ENCODE measurements at regions not wholly inside any gene's neighbourhood (a gene's known extent, or its start where the extent isn't known, plus 50 kb on each side); places are given as distances from the start of the nearest gene placed in this dataset.

GRCh38 chr4:110394871-110395270, 81.1 kb upstream of the ENPEP start:
- H3K27ac Mint-ChIP-seq, result no peak overlapping the region
- H3K9me3 Mint-ChIP-seq, result no peaks in the 10 kb centered on the region
- no peaks in the 10 kb centered on the region for H3K4me1 Mint-ChIP-seq (ENCODE audit: low read depth)
- DNase-seq (ENCODE audit: low spot score), result no peak
- H3K4me3 Mint-ChIP-seq, result no peak overlapping the region
- H3K36me3 Mint-ChIP-seq (ENCODE audit: low read depth), result no peaks in the 10 kb centered on the region
- H3K27me3 Mint-ChIP-seq (ENCODE audit: low read depth), result peaks cover 5% of the 10 kb centered on the region

GRCh38 chr4:110381784-110382183, 94.2 kb upstream of the ENPEP start:
- H3K4me3 Mint-ChIP-seq, result no peak overlapping the region
- H3K9me3 Mint-ChIP-seq, result peaks cover 15% of the 10 kb centered on the region
- no peaks in the 10 kb centered on the region for H3K36me3 Mint-ChIP-seq (ENCODE audit: low read depth)
- H3K27ac Mint-ChIP-seq, result no peak overlapping the region
- peaks cover under 1% of the 10 kb centered on the region for H3K27me3 Mint-ChIP-seq (ENCODE audit: low read depth)
- no peak for DNase-seq (ENCODE audit: low spot score)
- H3K4me1 Mint-ChIP-seq (ENCODE audit: low read depth), result no peaks in the 10 kb centered on the region

DNA sequence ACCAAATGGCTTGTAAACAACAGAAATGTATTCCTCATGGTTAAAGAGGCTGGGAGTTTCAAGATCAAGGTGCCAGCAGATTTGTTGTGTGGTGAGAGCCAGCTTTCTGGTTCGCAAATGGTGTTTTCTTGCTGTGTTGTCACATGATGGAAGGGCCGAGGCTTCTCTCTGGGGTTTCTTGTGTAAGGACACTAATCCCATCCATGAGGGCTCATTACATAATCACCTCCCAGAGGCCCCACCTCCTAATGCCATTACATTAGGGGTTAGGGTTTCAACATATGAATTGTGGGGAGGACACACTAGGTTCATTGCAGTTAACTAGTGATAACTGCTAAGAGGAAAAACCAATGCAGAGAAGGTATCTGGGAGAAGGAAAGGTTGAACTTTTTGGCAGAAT, 103.5 kb upstream of the ENPEP start:
- Mint-ChIP-seq H3K4me3 (no peak overlapping the region), H3K9me3 (no peaks in the 10 kb centered on the region), H3K27ac (no peak overlapping the region), H3K4me1 (ENCODE audit: low read depth) (no peaks in the 10 kb centered on the region), H3K27me3 (ENCODE audit: low read depth) (peaks cover 2% of the 10 kb centered on the region), H3K36me3 (ENCODE audit: low read depth) (no peaks in the 10 kb centered on the region)
- no peak for DNase-seq (ENCODE audit: low spot score)

GRCh38 chr4:110371016-110371770, 104.8 kb upstream of the ENPEP start:
- Mint-ChIP-seq H3K27ac (no peak overlapping the region), H3K36me3 (ENCODE audit: low read depth) (no peaks in the 10 kb centered on the region), H3K9me3 (no peaks in the 10 kb centered on the region), H3K4me1 (ENCODE audit: low read depth) (no peaks in the 10 kb centered on the region), H3K4me3 (no peak overlapping the region), H3K27me3 (ENCODE audit: low read depth) (no peaks in the 10 kb centered on the region)
- DNase-seq (ENCODE audit: low spot score), result no peak

GRCh38 chr4:110368409-110368808, 107.5 kb upstream of the ENPEP start:
- H3K4me1 Mint-ChIP-seq (ENCODE audit: low read depth), result no peaks in the 10 kb centered on the region

GRCh38 chr4:110367156-110367555, 108.8 kb upstream of the ENPEP start:
- no peak for DNase-seq (ENCODE audit: low spot score)

More at GRCh38 chr4:110368409-110368808, 107.5 kb upstream of the ENPEP start:
- Mint-ChIP-seq H3K36me3 (ENCODE audit: low read depth) (no peaks in the 10 kb centered on the region), H3K9me3 (no peaks in the 10 kb centered on the region), H3K4me3 (no peak overlapping the region), H3K27ac (no peak overlapping the region), H3K27me3 (ENCODE audit: low read depth) (peaks cover 6% of the 10 kb centered on the region)
- DNase-seq (ENCODE audit: low spot score), result no peak

GRCh38 chr4:110365761-110366160, 110.2 kb upstream of the ENPEP start:
- Mint-ChIP-seq H3K4me1 (ENCODE audit: low read depth) (peaks cover 2% of the 10 kb centered on the region), H3K9me3 (no peaks in the 10 kb centered on the region), H3K4me3 (no peak overlapping the region), H3K27me3 (ENCODE audit: low read depth) (peaks cover 10% of the 10 kb centered on the region), H3K36me3 (ENCODE audit: low read depth) (no peaks in the 10 kb centered on the region), H3K27ac (no peak overlapping the region)
- DNase-seq (ENCODE audit: low spot score), result no peak

More at GRCh38 chr4:110367156-110367555, 108.8 kb upstream of the ENPEP start:
- Mint-ChIP-seq H3K4me3 (no peak overlapping the region), H3K36me3 (ENCODE audit: low read depth) (no peaks in the 10 kb centered on the region), H3K27me3 (ENCODE audit: low read depth) (peaks cover 6% of the 10 kb centered on the region), H3K4me1 (ENCODE audit: low read depth) (no peaks in the 10 kb centered on the region), H3K27ac (no peak overlapping the region), H3K9me3 (no peaks in the 10 kb centered on the region)

GRCh38 chr4:110364911-110365520, 110.9 kb upstream of the ENPEP start:
- Mint-ChIP-seq H3K4me1 (ENCODE audit: low read depth) (peaks cover 2% of the 10 kb centered on the region), H3K27ac (no peak overlapping the region)

DNA sequence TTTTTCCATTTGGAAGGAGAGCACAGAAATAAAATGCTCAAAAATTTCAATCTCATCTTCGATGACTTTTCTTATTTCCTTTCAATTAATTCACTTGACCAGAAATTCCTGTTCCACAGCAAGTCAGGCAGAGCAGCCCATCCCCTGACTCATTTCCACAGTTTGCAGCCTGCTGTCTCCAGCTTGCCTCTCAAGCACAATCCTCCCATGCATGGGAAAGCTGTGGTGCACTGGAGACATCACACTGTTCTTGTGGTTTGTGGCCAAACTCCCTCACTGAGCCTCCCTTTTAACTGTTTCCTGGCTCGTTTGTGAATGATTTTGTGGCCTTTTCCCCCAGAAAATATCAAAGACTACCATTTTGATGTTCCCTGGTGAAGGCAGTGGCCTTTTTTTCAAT, 114.0 kb upstream of the ENPEP start:
- Mint-ChIP-seq H3K4me1 (ENCODE audit: low read depth) (peaks cover 2% of the 10 kb centered on the region), H3K27ac (no peak overlapping the region), H3K27me3 (ENCODE audit: low read depth) (peaks cover 17% of the 10 kb centered on the region), H3K36me3 (ENCODE audit: low read depth) (no peaks in the 10 kb centered on the region), H3K9me3 (no peaks in the 10 kb centered on the region), H3K4me3 (no peak overlapping the region)
- DNase-seq (ENCODE audit: low spot score), result no peak

More at GRCh38 chr4:110364911-110365520, 110.9 kb upstream of the ENPEP start:
- H3K36me3 Mint-ChIP-seq (ENCODE audit: low read depth), result no peaks in the 10 kb centered on the region
- DNase-seq (ENCODE audit: low spot score), result no peak
- H3K4me3 Mint-ChIP-seq, result no peak overlapping the region
- H3K27me3 Mint-ChIP-seq (ENCODE audit: low read depth), result peaks cover 10% of the 10 kb centered on the region
- H3K9me3 Mint-ChIP-seq, result no peaks in the 10 kb centered on the region

DNA sequence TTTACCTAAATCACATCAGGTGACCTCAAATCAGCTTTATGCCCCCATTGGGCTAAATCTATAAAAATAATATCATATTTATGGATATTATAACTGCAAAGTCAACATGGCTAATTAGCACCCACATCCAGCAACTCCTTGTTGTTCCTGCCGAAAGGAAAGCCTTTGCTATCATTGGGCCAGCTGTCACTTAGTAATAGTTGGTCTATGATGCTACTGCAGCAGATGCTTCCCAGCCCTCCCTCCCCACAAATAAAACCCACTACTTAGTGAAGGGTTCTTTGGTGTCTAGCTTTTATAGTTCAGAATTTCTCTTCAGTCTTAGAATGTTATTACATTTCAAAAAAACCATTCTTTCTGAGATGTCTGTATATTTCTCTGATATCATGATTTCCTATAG, 116.9 kb upstream of the ENPEP start:
- Mint-ChIP-seq H3K4me1 (ENCODE audit: low read depth) (peaks cover 2% of the 10 kb centered on the region), H3K36me3 (ENCODE audit: low read depth) (no peaks in the 10 kb centered on the region), H3K27me3 (ENCODE audit: low read depth) (peaks cover 14% of the 10 kb centered on the region), H3K9me3 (no peaks in the 10 kb centered on the region), H3K27ac (no peak overlapping the region), H3K4me3 (no peak overlapping the region)
- no peak for DNase-seq (ENCODE audit: low spot score)

DNA sequence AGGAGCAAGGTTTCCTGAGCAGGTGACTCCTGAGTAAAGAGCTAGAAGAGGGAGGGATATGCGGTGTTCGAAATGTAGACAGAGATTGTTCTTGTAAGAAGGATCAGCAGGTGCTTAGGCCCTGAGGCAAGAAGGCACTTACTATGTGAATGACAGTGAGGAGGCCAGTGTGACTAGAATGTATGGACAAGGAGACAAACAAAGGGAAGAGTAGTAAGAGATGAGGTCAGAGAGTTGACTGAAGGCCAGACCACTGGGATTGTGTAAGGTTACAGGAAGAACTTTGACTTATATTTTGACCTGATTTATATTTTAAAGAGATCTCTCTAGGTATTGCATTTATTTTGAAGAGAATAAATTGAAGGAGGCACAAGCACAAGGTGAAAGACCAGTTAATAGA, 118.4 kb upstream of the ENPEP start:
- Mint-ChIP-seq H3K27me3 (ENCODE audit: low read depth) (peaks cover 14% of the 10 kb centered on the region), H3K9me3 (no peaks in the 10 kb centered on the region), H3K27ac (no peak overlapping the region)

GRCh38 chr4:110354460-110354859, 121.5 kb upstream of the ENPEP start:
- Mint-ChIP-seq H3K27me3 (ENCODE audit: low read depth) (peaks cover 10% of the 10 kb centered on the region), H3K4me3 (no peak overlapping the region), H3K27ac (no peak overlapping the region), H3K4me1 (ENCODE audit: low read depth) (no peaks in the 10 kb centered on the region), H3K36me3 (ENCODE audit: low read depth) (no peaks in the 10 kb centered on the region), H3K9me3 (no peaks in the 10 kb centered on the region)
- DNase-seq (ENCODE audit: low spot score), result no peak

More for the DNA sequence above, 118.4 kb upstream of the ENPEP start:
- Mint-ChIP-seq H3K4me3 (no peak overlapping the region), H3K36me3 (ENCODE audit: low read depth) (no peaks in the 10 kb centered on the region), H3K4me1 (ENCODE audit: low read depth) (peaks cover 2% of the 10 kb centered on the region)
- DNase-seq (ENCODE audit: low spot score), result no peak

DNA sequence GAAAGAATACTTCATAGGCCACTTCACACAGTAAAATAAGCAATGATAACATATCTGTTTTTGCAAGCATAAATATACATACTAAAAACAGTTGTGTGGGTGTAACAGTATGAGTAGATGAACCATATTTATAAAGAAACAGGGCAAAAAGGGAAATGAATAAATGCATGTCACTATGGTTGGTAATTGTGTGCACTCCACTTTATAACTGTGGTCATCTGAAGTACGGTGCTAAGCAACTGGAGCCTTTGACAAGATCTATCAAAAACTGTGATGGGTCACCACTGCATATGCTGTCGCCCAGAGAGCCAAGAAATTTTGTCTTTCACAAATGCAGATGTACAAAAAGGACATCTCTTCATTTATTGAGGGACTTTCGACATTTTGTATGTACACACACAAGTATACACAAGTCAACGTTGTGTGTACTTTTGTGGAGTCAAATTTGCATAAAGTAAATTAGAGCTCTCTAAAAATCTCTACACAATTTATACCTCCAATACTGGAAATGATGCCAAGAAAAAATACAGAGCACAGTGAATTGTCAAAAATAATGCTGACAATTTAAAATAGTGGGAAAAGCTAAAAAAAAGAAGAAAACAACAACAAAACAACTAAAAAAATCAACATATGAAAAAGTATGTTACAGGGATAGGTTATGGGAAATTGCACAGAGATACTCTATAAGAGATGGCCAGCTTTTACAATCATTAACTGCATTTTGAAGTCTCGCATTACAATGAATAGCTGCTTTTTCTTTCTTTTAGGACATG, 123.1 kb upstream of the ENPEP start:
- no peaks in the 10 kb centered on the region for H3K36me3 Mint-ChIP-seq (ENCODE audit: low read depth)
- no peak overlapping the region for H3K4me3 Mint-ChIP-seq
- no peaks in the 10 kb centered on the region for H3K9me3 Mint-ChIP-seq
- no peak for DNase-seq (ENCODE audit: low spot score)
- H3K27me3 Mint-ChIP-seq (ENCODE audit: low read depth), result peaks cover 13% of the 10 kb centered on the region
- no peak overlapping the region for H3K27ac Mint-ChIP-seq
- no peaks in the 10 kb centered on the region for H3K4me1 Mint-ChIP-seq (ENCODE audit: low read depth)

- H3K27ac Mint-ChIP-seq, result no peak overlapping the region
- no peaks in the 10 kb centered on the region for H3K4me1 Mint-ChIP-seq (ENCODE audit: low read depth)
- H3K4me3 Mint-ChIP-seq, result no peak overlapping the region
- no peak for DNase-seq (ENCODE audit: low spot score)
- H3K36me3 Mint-ChIP-seq (ENCODE audit: low read depth), result no peaks in the 10 kb centered on the region
- peaks cover 8% of the 10 kb centered on the region for H3K27me3 Mint-ChIP-seq (ENCODE audit: low read depth)
- H3K9me3 Mint-ChIP-seq, result no peaks in the 10 kb centered on the region
These were observed 127.1 kb upstream of the ENPEP start for GRCh38 chr4:110348711-110349383.

All from T-helper 2 cell treated with Interferon-gamma antibody and Interleukin-4, amounts not matched to agents 5 μg/mL and 100 μg/mL, for 36 hours (primary cell).